Astrocyte of the spinal cord (primary cell): ENCODE measurements at regions not wholly inside any gene's neighbourhood (a gene's known extent, or its start where the extent isn't known, plus 50 kb on each side); places are given as distances from the start of the nearest gene placed in this dataset.
A peak's percentile ranks its signal among the peaks of the same experiment; 100 is the strongest.

Source experiments
- DNase-seq: peaks from one replicate; pipeline ENCODE4 v3.0.0; 2011; ENCODE audit warnings: low read depth, low spot score
- H3K4me3 ChIP-seq: 2 replicates; pipeline ENCODE4 v1.5.1; 2011; ENCODE audit warnings: low read depth, mild to moderate bottlenecking, low read length, moderate library complexity
- in situ Hi-C: cut with HindIII; loops from 2 replicates; pipeline ENCODE4 v1.10.0; 2017; ENCODE audit warnings: low sequenced_read_pairs
- TF ChIP-seq, protein P1 (sequence below): IDR thresholded peaks from 2 replicates; pipeline ENCODE4 v1.5.1; 2012; ENCODE audit warnings: low read depth, mild to moderate bottlenecking, low read length, inconsistent platforms

DNA sequence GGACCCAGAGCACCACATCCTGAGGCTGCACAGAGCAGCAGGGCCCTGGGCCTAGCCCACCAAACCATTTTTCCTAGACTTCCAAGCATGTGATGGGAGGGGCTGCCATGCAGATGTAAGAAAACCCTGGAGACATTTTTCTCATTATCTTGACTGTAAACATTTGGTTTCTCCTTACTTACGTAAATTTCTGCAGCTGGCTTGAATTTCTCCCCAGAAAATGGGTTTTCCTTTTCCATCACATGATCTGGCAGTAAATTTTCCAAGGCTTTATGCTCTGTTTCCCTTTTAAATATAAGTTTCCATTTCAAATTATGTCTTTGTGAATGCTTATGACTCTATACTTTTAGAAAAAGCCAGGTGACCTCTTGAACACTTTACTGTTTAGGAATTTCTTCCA, 945.9 kb upstream of the NDST4 start:
- H3K4me3 ChIP-seq, result no peak overlapping the region
- TF ChIP-seq, protein P1, sequence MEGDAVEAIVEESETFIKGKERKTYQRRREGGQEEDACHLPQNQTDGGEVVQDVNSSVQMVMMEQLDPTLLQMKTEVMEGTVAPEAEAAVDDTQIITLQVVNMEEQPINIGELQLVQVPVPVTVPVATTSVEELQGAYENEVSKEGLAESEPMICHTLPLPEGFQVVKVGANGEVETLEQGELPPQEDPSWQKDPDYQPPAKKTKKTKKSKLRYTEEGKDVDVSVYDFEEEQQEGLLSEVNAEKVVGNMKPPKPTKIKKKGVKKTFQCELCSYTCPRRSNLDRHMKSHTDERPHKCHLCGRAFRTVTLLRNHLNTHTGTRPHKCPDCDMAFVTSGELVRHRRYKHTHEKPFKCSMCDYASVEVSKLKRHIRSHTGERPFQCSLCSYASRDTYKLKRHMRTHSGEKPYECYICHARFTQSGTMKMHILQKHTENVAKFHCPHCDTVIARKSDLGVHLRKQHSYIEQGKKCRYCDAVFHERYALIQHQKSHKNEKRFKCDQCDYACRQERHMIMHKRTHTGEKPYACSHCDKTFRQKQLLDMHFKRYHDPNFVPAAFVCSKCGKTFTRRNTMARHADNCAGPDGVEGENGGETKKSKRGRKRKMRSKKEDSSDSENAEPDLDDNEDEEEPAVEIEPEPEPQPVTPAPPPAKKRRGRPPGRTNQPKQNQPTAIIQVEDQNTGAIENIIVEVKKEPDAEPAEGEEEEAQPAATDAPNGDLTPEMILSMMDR, result no peak
- in situ Hi-C loops, result no loop called here
- DNase-seq, result no peak

DNA sequence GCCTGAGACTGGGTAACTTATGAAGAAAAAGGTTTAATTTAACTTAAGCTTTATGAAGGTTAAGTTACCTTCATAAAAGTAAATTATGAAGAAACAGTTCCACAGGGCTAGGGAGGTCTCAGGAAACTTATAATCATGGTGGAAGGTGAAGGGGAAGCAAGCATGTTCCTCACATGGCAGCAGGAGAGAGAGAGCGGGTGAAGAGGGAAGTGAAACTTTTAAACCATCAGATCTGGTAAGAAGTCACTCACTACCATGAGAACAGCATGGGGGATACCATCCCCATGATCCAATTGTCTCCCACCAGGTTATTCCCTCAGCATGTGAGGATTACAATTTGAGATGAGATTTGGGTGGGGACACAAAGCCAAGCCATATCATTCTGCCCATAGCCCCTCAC, 944.7 kb upstream of the NDST4 start:
- H3K4me3 ChIP-seq, result no peak overlapping the region
- no peak for DNase-seq
- in situ Hi-C loops, result no loop called here
- TF ChIP-seq, protein P1, result no peak

DNA sequence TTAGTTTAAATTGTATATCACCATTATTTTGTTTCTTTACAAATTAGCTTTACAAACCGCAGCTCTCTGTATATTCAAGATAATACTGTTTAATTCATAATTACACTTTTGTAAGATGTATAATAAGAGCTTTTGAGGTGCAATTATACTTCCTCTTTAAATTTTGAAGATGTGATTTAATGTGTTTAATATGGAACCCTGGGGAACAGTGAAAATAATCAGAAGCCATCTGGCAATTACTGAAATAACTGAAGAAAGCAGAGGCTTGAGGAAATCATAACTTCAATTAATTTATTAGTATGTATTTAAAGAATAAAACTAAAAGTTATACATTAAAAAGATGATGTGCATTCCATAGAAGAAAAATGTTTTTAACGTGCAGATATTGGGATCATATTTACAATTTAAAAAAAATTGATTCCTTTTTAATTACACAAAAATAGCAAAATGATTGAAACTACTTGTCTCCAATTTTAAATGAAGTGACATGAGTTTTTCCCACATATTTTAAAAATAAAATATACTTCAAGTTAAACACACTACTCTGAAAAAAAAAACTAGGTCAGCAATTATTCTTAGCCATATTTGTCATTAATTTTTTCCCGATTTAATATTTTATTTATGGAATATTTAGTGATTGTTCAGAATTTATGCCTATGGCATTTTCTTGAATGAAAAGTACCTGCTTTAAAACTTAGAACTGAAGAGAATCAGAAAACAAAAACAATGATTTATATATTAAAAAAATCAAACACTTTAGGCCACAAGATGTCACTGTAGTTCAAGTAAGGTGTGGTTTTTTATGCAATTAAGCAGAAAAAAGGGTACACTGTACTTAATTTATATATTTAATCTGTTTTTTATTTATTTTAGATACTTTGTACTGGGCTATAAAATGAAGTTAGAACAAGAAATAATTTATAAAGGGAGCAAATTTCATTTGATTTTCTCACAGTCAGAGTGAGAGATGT, 942.7 kb upstream of the NDST4 start:
- no peak overlapping the region for H3K4me3 ChIP-seq
- TF ChIP-seq, protein P1, result peak; percentile 15
- in situ Hi-C loops, result no loop called here
- DNase-seq, result peak; percentile 26

DNA sequence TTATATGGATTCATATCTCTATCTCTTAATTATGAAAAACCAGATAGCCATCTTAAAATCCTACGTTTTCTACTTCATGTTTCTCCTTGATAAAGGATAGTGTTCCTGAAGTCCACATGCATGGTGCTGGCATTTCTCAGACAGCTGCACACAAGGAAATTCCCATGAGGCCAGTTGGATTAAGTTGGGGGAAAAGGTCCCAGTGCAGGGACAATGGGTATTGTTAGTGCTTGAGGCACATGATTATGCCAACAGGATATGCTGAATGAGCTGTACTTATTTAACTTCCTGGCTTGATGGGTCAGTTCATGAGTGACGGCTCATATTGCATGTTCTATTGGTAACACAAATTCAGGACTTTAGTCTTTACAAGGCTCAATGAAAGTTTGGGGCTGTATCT, 913.9 kb upstream of the NDST4 start:
- H3K4me3 ChIP-seq, result no peak overlapping the region
- in situ Hi-C loops, result no loop called here
- TF ChIP-seq, protein P1, result no peak
- DNase-seq, result no peak

DNA sequence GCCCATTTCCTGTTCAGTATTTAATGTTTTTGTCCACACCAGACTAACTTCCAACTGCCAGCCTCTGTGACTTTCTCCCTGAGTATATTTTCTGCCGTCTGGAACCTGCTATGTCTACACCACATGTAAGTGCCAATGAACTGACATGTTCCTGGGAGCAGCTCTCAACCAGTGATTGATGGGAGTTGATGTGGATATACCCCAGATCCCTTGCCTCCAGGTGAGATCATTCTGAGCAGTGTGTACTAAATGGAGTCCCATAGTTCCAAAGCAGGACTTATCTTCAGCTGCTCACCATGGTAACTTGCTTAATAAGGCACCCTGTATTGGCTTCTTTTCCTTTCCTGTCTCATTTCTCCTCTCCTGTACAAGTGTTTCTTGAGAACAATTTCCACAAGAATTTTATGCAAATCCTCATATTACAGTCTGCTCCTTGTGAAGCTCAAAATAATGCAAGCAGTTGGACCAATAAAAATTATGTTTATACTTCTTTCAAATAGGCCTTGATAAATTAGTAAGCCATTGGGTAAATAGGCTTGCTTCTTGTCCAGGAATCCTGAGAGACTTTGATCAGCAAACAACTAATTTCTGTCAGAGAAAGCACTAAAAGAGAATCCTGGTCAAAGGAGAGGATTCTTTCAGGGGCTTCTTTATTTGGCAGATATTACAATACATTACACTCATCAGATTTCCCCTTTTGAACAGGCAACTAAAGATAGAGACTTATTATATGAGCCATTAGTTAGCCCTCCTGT, 911.7 kb upstream of the NDST4 start:
- in situ Hi-C loops, result no loop called here
- DNase-seq, result no peak
- TF ChIP-seq, protein P1, result no peak
- H3K4me3 ChIP-seq, result no peak overlapping the region

DNA sequence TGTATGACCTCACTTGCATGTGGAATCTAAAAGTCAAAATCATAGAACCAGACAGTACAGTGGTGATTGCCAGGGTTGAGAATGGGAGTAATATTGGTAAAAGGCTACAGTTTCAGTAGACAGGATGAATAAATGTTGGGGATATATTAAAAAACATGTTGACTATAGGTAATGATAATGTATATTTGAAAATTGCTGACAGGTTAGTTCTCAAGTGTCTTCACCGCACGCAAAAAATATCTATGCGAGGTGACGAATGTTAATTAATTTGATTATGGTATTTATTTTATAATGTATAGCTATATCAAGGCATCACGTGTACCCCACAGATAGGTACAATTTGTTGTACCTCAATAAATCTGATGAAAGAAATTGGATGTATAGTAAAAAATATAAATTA, 909.6 kb upstream of the NDST4 start:
- TF ChIP-seq, protein P1, result no peak
- no peak for DNase-seq
- no peak overlapping the region for H3K4me3 ChIP-seq
- in situ Hi-C loops, result no loop called here
